NCI-H1694 (cell line): ENCODE measurements at regions not wholly inside any gene's neighbourhood (a gene's known extent, or its start where the extent isn't known, plus 50 kb on each side); places are given as distances from the start of the nearest gene placed in this dataset.

Experiments
- DNase-seq: peaks from one replicate; lab custom pipeline; 2025; lab: John Stamatoyannopoulos, UW

- DNase-seq = no peak
Measured at GRCh38 chr4:23166919-23167318, 474.2 kb downstream of the GBA3 start.

- no peak for DNase-seq
Measured at GRCh38 chr4:23166407-23166806, 473.7 kb downstream of the GBA3 start.

- no peak for DNase-seq
Measured at GRCh38 chr4:23165669-23166068, 472.9 kb downstream of the GBA3 start.

- no peak for DNase-seq
Measured at GRCh38 chr4:23163647-23164436, 471.1 kb downstream of the GBA3 start.

GRCh38 chr4:23162275-23162674, 469.5 kb downstream of the GBA3 start:
- no peak for DNase-seq

GRCh38 chr4:23161787-23162186, 469.1 kb downstream of the GBA3 start:
- no peak for DNase-seq

GRCh38 chr4:23153076-23153475, 460.3 kb downstream of the GBA3 start:
- DNase-seq = no peak

- no peak for DNase-seq
Measured at GRCh38 chr4:23149815-23150214, 457.1 kb downstream of the GBA3 start.

- no peak for DNase-seq
Measured at GRCh38 chr4:23144707-23145106, 452.0 kb downstream of the GBA3 start.

- peak; percentile 61 for DNase-seq
Measured at GRCh38 chr4:23135792-23136645, 443.3 kb downstream of the GBA3 start.

GRCh38 chr4:23134331-23134730, 441.6 kb downstream of the GBA3 start:
- no peak for DNase-seq

- no peak for DNase-seq
Measured at GRCh38 chr4:23130845-23131244, 438.1 kb downstream of the GBA3 start.

GRCh38 chr4:23125118-23125517, 432.4 kb downstream of the GBA3 start:
- no peak for DNase-seq

- DNase-seq = no peak
Measured at GRCh38 chr4:23122666-23123400, 430.1 kb downstream of the GBA3 start.

GRCh38 chr4:23120374-23120773, 427.6 kb downstream of the GBA3 start:
- no peak for DNase-seq

GRCh38 chr4:23117826-23118225, 425.1 kb downstream of the GBA3 start:
- no peak for DNase-seq

- no peak for DNase-seq
Measured at GRCh38 chr4:23114538-23114937, 421.8 kb downstream of the GBA3 start.

- DNase-seq = no peak
Measured at GRCh38 chr4:23113104-23113503, 420.4 kb downstream of the GBA3 start.

- DNase-seq = no peak
Measured at GRCh38 chr4:23106516-23106915, 413.8 kb downstream of the GBA3 start.

- DNase-seq = no peak
Measured at GRCh38 chr4:23105759-23106370, 413.1 kb downstream of the GBA3 start.

- no peak for DNase-seq
Measured at GRCh38 chr4:23097251-23097650, 404.5 kb downstream of the GBA3 start.

GRCh38 chr4:23091711-23092110, 399.0 kb downstream of the GBA3 start:
- no peak for DNase-seq
